NCI-H2196 treated with DMSO at 0.1 percent for 48 hours (cell line): ENCODE measurements at regions not wholly inside any gene's neighbourhood (a gene's known extent, or its start where the extent isn't known, plus 50 kb on each side); places are given as distances from the start of the nearest gene placed in this dataset.
"Not testable (repeated sequence)": the region's sequence is repeated elsewhere in the genome, so short reads cannot be mapped to it uniquely, and the experiment has no call there.

Experiments
- DNase-seq: peaks from one replicate; lab custom pipeline; 2025; ENCODE audit not compliant: unreplicated experiment; lab: John Stamatoyannopoulos, UW

GRCh38 chr5:152184266-152184665 is 220.8 kb downstream of the NMUR2 start:
- no peak for DNase-seq

GRCh38 chr5:152181461-152181860 is 223.6 kb downstream of the NMUR2 start:
- no peak for DNase-seq

GRCh38 chr5:152178350-152178699 is 226.8 kb downstream of the NMUR2 start:
- no peak for DNase-seq

GRCh38 chr5:152177626-152178349 is 227.3 kb downstream of the NMUR2 start:
- no peak for DNase-seq

GRCh38 chr5:152171888-152172287 is 233.2 kb downstream of the NMUR2 start:
- no peak for DNase-seq

- no peak for DNase-seq
Observed at GRCh38 chr5:152170350-152170749, 234.7 kb downstream of the NMUR2 start.

GRCh38 chr5:152164860-152165259 is 240.2 kb upstream of the GLRA1 start:
- no peak for DNase-seq

GRCh38 chr5:152159894-152160293 is 235.2 kb upstream of the GLRA1 start:
- not testable (repeated sequence) for DNase-seq

GRCh38 chr5:152154452-152154851 is 229.8 kb upstream of the GLRA1 start:
- not testable (repeated sequence) for DNase-seq

- no peak for DNase-seq
Observed at GRCh38 chr5:152151940-152152339, 227.3 kb upstream of the GLRA1 start.

- no peak for DNase-seq
Observed at GRCh38 chr5:152151113-152151512, 226.5 kb upstream of the GLRA1 start.

- no peak for DNase-seq
Observed at GRCh38 chr5:152147286-152147685, 222.6 kb upstream of the GLRA1 start.

GRCh38 chr5:152146566-152146965 is 221.9 kb upstream of the GLRA1 start:
- DNase-seq: no peak

GRCh38 chr5:152144556-152144955 is 219.9 kb upstream of the GLRA1 start:
- no peak for DNase-seq

GRCh38 chr5:152144030-152144429 is 219.4 kb upstream of the GLRA1 start:
- no peak for DNase-seq

GRCh38 chr5:152142840-152143469 is 218.3 kb upstream of the GLRA1 start:
- peak; percentile 20 for DNase-seq

- DNase-seq: no peak
Observed at GRCh38 chr5:152140347-152140746, 215.7 kb upstream of the GLRA1 start.

GRCh38 chr5:152137063-152137462 is 212.4 kb upstream of the GLRA1 start:
- DNase-seq: no peak

- DNase-seq: no peak
Observed at GRCh38 chr5:152136321-152136720, 211.7 kb upstream of the GLRA1 start.

- no peak for DNase-seq
Observed at GRCh38 chr5:152135827-152136226, 211.2 kb upstream of the GLRA1 start.

- DNase-seq: no peak
Observed at GRCh38 chr5:152125661-152126205, 201.1 kb upstream of the GLRA1 start.

GRCh38 chr5:152124409-152125041 is 199.9 kb upstream of the GLRA1 start:
- no peak for DNase-seq
